ENCODE measurements at regions not wholly inside any gene's neighbourhood (a gene's known extent, or its start where the extent isn't known, plus 50 kb on each side); places are given as distances from the start of the nearest gene placed in this dataset.
"Not testable (repeated sequence)": the region's sequence is repeated elsewhere in the genome, so short reads cannot be mapped to it uniquely, and the experiment has no call there.

DNA sequence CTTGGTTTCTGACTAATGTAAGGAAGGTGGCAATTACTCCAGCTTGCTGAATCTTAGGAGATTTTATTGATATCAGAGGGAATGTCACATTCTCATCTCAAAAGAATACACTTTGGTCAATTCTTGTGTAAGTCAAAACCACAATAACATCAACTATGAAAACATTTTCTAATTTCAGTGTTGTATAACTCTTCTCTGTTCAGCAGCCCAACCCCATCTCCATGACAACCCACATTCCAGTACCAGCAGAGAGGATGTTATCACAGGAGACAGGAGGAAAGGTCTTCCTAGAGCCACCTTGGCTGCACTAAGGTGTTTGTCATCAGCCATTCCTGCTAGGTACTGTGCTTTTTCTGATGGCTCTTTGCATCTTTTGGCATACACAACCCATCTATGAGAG lies 529.1 kb upstream of the BRINP1 start:
- no peak for DNase-seq

- DNase-seq: no peak
Measured at GRCh38 chr9:119884438-119884837, 515.2 kb upstream of the BRINP1 start.

GRCh38 chr9:119881898-119882297 lies 512.7 kb upstream of the BRINP1 start:
- no peak for DNase-seq

DNA sequence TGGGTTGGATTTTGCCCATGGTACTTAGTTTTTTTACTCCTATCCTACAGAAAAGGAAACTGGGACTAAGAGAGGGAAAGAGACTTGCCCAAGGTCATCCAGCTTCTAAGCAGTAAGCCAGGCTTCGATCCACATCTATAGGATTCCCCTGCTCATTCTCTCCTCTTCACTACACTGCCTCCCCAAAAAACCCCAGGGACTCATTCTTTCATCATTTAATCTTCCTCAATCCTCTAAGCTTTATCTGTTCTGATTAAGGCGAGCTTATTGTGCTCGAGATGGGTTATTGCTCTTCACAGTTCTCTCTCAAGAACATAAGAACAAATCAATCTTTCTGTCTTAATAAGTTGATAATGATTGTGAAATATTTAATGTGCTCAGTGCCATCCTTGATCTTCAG lies 511.1 kb upstream of the BRINP1 start:
- DNase-seq: no peak

DNA sequence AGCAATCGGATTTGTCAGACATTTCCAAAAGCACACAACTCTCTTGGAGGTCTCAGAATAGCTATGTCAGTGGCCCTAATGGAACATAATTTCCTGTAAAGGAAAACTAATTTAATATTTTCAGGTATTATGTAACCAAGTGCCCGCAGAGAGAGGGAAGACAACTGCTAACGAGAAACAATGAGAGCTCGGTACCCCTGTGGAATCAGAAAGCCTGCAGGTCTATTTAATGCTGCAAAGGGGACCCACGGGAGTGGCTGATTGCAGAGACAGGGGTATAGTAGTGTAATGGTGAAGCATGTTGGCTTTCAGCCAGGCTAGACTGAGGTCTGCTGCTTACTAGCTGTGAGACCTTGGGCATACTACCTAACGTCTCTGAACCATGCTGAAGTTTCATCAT lies 508.1 kb upstream of the BRINP1 start:
- DNase-seq: no peak

DNA sequence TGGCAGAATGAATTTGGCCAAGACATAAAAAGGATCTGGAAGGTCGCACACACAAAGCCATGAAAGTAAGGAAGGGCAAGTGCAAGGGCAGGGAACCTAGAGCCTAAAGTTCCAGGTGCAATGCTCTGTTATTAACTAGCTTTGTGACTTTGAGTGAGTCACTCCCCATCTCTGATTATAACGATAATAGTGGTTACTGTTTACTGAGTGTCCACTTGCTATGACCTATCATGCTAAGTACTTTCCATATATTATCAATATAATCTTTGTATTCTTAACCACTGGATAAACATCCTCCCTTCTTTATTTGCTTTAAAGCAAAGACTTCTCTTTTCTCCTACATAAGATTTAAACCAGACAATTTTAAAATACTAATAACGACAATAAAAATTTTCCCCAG lies 504.6 kb upstream of the BRINP1 start:
- DNase-seq: no peak

- not testable (repeated sequence) for DNase-seq
Measured at GRCh38 chr9:119870251-119870650, 501.0 kb upstream of the BRINP1 start.

GRCh38 chr9:119868694-119869093 lies 499.5 kb upstream of the BRINP1 start:
- no peak for DNase-seq

- no peak for DNase-seq
Measured at GRCh38 chr9:119861842-119862241, 492.6 kb upstream of the BRINP1 start.

DNA sequence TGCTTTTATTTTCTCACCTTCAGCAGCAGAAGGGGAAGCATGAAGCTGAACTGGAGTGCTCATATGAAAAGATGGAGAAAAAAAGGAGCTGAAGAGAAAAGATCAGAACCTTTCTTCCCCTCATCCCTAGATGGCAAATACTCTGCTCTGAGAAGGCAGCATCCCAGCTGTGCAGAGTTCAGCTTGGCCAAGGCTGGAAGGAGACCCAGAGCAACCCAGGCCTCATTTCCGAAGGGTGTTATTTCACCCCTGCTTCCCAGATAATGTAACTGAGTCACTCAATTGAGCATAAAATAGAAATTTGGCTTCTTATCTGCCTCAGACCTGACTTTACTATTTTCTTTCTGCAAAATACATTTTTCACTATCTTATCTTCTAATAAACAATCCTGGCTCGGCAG lies 489.9 kb upstream of the BRINP1 start:
- no peak for DNase-seq

- DNase-seq: no peak
Measured at GRCh38 chr9:119853126-119853525, 483.9 kb upstream of the BRINP1 start.

DNA sequence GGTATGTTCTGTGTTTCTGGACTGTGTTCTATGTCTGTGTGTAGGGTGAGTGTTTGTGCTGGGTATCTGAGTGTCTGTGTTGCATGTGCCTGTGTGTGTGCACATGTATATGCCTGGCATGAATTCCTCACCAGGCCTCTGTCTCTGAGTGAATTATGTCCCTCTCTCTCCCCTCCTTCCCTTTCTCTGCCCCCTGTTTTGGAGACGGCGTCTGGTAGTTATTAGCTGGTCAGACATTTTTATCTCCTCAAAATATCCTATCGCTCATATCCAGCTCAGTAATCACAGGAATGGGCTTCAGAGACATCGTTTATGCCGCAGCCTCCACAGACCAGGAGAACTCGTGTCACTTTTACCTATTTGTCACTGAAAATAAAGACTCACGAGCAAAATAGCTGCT lies 483.2 kb upstream of the BRINP1 start:
- DNase-seq: no peak

DNA sequence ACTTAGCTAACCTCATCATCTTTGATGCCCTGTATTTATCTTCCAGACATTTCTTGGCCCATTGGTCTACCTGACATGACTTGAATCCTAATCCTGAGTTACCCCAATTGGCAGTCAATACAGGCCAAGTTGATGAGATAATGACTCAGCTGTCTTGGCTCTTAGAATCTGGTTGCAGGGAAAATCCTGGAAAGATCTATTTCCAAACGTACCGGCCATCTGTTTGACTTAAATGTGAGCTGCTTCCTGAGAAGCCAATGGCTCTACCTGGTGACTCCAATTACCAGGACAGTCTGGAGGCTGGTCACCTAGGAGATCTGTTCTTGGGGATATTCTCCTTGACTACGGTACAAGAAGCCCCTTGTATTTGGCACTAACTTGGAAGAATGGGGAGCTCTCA lies 475.2 kb upstream of the BRINP1 start:
- DNase-seq: no peak

DNA sequence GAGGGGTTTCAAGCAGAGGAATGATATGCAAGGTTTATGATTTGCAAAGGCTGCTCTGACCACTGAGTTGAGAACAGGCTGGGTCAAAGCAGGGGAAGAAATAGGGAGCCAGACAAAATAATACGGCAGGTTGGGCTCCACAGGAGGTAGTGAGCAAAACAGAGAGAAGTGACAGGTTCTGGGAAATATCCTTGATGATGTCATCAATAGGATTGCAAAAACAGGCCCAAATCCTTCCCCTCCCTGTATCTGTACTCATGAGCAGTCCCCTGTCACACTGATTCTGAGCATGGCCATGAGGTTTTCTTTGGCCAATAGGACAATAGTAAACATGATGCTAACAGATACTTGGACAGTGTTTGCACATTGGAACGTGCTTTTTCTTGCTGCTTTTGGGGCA lies 471.8 kb upstream of the BRINP1 start:
- no peak for DNase-seq

DNA sequence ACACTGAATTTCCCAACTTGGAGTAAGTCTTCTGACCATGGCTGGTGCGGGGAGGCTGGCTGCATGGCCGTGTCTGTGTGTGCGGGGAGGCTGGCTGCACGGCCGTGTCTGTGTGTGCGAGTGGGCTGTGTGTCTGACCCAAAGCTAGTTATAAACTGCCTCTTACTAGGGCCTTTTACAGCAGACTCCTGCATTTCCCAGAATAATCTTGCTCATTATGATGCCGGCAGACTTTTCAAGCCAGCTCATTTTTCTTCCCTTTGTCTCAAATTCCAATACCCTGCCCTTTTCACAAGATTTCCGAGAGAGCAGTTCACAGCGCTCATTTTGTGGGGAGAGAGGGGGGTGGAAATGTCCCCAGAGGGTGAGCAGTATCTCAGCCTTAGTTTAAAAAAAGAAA lies 470.7 kb upstream of the BRINP1 start:
- no peak for DNase-seq

DNA sequence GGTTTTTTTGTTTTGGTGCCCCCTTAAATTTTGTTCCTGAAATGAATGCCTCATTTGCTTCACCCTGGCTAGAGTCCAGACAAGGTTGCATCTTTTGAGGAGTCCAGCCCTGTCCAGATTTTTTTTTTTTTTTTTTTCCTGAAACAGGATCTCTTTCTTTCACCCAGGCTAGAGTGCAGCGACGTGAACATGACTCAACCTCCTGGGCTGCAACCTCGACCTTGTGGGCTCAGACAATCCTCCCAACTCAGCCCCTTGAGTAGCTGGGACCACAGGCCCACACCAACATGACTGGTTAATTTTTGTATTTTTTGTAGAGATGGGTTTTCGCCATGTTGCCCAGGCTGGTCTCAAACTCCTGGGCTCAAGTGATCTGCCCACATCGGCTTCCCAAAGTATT lies 469.0 kb upstream of the BRINP1 start:
- no peak for DNase-seq

GRCh38 chr9:119836036-119836435 lies 466.8 kb upstream of the BRINP1 start:
- no peak for DNase-seq

GRCh38 chr9:119834064-119834620 lies 464.9 kb upstream of the BRINP1 start:
- DNase-seq: no peak

- DNase-seq: no peak
Measured at GRCh38 chr9:119831309-119831708, 462.1 kb upstream of the BRINP1 start.

GRCh38 chr9:119829748-119830147 lies 460.5 kb upstream of the BRINP1 start:
- DNase-seq: no peak

DNA sequence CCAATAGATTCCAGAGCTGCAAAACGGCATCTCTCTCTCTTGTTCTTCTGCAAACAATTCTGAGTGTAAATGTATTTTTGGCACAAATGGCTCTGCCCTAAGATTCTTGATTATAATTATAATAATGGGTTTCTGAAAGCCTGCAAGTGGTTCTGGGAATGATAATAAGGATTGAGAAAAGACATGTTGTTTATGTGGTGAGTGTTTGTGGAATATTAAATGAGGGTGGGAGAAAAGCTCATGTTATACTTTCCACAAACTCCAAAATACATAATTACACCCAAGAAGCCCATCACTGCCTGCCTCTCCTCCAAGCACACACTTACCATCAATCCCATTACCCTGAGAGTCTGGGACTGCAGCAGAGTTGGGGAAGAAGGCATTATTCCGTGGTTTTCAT lies 460.0 kb upstream of the BRINP1 start:
- DNase-seq: no peak

DNA sequence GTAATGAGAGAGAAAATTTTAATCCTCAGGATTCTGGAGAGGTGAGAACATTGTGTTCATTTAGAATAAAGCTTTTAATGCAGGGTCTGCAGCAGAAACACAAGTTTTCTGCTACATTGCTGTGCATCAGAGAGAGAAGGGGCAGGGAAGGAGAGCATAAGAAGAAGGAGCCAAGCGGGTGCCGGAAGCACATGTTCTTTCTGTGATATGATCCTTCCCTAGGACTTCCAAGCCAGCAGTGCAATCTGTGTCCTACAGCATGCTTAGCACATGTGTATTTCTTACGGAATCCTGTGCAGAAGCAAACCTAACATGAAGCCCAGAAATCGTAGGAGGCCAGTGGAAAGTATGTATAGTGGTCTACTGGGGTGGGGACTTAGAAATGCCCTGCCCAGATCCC lies 458.3 kb upstream of the BRINP1 start:
- DNase-seq: no peak

DNA sequence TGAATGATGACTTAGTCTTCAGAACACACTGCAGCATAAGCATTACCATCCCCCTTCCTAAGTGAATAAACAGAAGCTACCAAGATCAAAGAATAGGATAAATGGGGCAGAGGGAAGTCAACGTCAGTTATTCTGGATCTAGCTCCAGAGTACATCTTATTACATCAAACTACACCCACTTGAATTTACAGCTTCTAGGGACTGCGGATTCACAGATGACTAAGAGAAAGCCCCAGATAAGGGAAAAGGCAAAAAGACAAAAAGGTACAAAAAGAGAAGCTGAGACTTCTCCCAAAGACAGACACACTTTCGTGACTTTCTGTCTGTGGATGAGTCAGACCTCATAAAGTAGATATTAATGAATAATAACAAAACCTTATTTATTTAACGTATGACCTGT lies 457.9 kb upstream of the BRINP1 start:
- no peak for DNase-seq

- DNase-seq: no peak
Measured at GRCh38 chr9:119818726-119819435, 449.6 kb upstream of the BRINP1 start.
